Tibial nerve (tissue), 4 donors: ENCODE measurements at regions not wholly inside any gene's neighbourhood (a gene's known extent, or its start where the extent isn't known, plus 50 kb on each side); places are given as distances from the start of the nearest gene placed in this dataset.

Experiments used
- EP300 ChIP-seq, 2 donors: sonication (generic); formaldehyde crosslinking; IDR thresholded peaks; one replicate each; pipeline ENCODE4 v1.6.1; 2017; ENCODE audit warnings: antibody characterized with exemption in 2 of 2, mild to moderate bottlenecking in 1 of 2
- POLR2A ChIP-seq, 2 donors: fragments of 450-650 bp; IDR thresholded peaks; one replicate each; pipeline ENCODE4 v1.6.1; 2017; ENCODE audit warnings: antibody characterized with exemption in 2 of 2, mild to moderate bottlenecking in 2 of 2, moderate library complexity in 2 of 2
- TF ChIP-seq, protein P1 (sequence below), 5 experiments: fragments of 200-600 bp in 3 of 5; fragments of 450-650 bp in 2 of 5; sonication (generic) in 3 of 5; IDR thresholded peaks; one replicate each; pipeline ENCODE4 v1.5.1; 2016 to 2019; ENCODE audit warnings: antibody characterized with exemption in 5 of 5, mild to moderate bottlenecking in 3 of 5, moderate library complexity in 2 of 5

DNA sequence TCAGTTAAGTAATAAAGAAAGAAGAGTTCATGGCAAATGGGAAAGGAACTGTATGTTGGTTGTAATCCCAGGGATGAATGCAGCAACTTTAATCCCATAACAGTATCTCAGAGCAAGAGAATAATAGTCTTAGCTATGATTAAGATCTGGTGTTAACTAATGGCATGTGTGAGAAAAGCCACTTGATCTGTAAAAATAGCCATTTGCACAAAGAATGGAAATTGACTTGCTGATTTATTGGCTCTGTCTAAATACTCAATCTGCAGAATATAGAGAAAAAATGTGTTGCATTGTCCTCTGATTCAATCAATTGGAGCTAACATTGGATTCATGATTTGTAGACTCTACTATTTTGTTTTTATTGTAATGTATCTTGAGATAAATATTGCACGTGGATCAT is 987.0 kb downstream of the NSUN3 start:
- TF ChIP-seq, protein P1, sequence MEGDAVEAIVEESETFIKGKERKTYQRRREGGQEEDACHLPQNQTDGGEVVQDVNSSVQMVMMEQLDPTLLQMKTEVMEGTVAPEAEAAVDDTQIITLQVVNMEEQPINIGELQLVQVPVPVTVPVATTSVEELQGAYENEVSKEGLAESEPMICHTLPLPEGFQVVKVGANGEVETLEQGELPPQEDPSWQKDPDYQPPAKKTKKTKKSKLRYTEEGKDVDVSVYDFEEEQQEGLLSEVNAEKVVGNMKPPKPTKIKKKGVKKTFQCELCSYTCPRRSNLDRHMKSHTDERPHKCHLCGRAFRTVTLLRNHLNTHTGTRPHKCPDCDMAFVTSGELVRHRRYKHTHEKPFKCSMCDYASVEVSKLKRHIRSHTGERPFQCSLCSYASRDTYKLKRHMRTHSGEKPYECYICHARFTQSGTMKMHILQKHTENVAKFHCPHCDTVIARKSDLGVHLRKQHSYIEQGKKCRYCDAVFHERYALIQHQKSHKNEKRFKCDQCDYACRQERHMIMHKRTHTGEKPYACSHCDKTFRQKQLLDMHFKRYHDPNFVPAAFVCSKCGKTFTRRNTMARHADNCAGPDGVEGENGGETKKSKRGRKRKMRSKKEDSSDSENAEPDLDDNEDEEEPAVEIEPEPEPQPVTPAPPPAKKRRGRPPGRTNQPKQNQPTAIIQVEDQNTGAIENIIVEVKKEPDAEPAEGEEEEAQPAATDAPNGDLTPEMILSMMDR (IDR thresholded peaks at IDR 0.05): no peak
- no peak for TF ChIP-seq POLR2A (IDR thresholded peaks at IDR 0.05)
- no peak for TF ChIP-seq EP300 (IDR thresholded peaks at IDR 0.05)
